Natural killer cell (primary cell): ENCODE measurements at regions not wholly inside any gene's neighbourhood (a gene's known extent, or its start where the extent isn't known, plus 50 kb on each side); places are given as distances from the start of the nearest gene placed in this dataset.

Experiments
- ATAC-seq, 3 donors: fragments of 150-1000 bp in 2 of 3; fragments of 200-7000 bp in 1 of 3; cut with Tn5 transposase; 1 replicate in 1 of 3; 2 replicates in 2 of 3; pipeline ENCODE4 v1.10.0; 2021; ENCODE audit warnings: mild to moderate bottlenecking in 2 of 3, moderate library complexity in 2 of 3
- DNase-seq, 2 donors: peaks; one replicate each; pipeline versions ENCODE4 v3.0.0 to v3.0.0-alpha.2; 2013 to 2021; ENCODE audit warnings: mixed read lengths in 1 of 2
- H3K27ac ChIP-seq: one replicate; pipeline ENCODE4 v1.5.1; 2013; ENCODE audit warnings: mild to moderate bottlenecking, low read length
- H3K27me3 ChIP-seq: one replicate; pipeline ENCODE4 v1.6.1; 2013; ENCODE audit warnings: low read length; ENCODE audit not compliant: control insufficient read depth, insufficient read depth
- H3K36me3 ChIP-seq: one replicate; pipeline ENCODE4 v1.6.1; 2013; ENCODE audit warnings: low read length; ENCODE audit not compliant: control insufficient read depth, insufficient read depth
- H3K4me1 ChIP-seq: one replicate; pipeline ENCODE4 v1.6.1; 2013; ENCODE audit warnings: low read length; ENCODE audit not compliant: control insufficient read depth, insufficient read depth
- H3K4me3 ChIP-seq: one replicate; pipeline ENCODE4 v1.5.1; 2013; ENCODE audit warnings: low read length
- H3K9me3 ChIP-seq: one replicate; pipeline ENCODE4 v1.6.1; 2013; ENCODE audit warnings: low read length; ENCODE audit not compliant: control insufficient read depth, insufficient read depth
- H3K27ac Mint-ChIP-seq, 2 donors: one replicate each; pipeline ENCODE4 v1.8.0; 2022; ENCODE audit warnings: mild to moderate bottlenecking in 2 of 2, mixed read lengths in 2 of 2, moderate library complexity in 1 of 2
- H3K27me3 Mint-ChIP-seq, 2 donors: one replicate each; pipeline ENCODE4 v1.8.0; 2022; ENCODE audit warnings: low read depth in 2 of 2, mixed read lengths in 2 of 2
- H3K36me3 Mint-ChIP-seq: one replicate; pipeline ENCODE4 v1.8.0; 2022; ENCODE audit warnings: mixed read lengths
- H3K4me1 Mint-ChIP-seq, 2 donors: one replicate each; pipeline ENCODE4 v1.8.0; 2022; ENCODE audit warnings: mixed read lengths in 2 of 2
- H3K4me3 Mint-ChIP-seq: one replicate; pipeline ENCODE4 v1.8.0; 2022; ENCODE audit warnings: mild to moderate bottlenecking, moderate library complexity, mixed read lengths
- H3K9me3 Mint-ChIP-seq, 2 donors: one replicate each; pipeline ENCODE4 v1.8.0; 2022; ENCODE audit warnings: mixed read lengths in 2 of 2
- CTCF ChIP-seq: fragments of 200-600 bp; IDR thresholded peaks from one replicate; pipeline ENCODE4 v1.8.0; 2022; ENCODE audit warnings: antibody characterized with exemption
- WGBS: methylation state at CpG from one replicate; pipeline ENCODE4 v1.1.7; 2013; ENCODE audit warnings: missing lambda C conversion rate; ENCODE audit not compliant: insufficient coverage; 5-methylcytosine and 5-hydroxymethylcytosine counted together
- intact Hi-C: fragments of 100-400 bp; cut with micrococcal nuclease; formaldehyde crosslinking; loops from one replicate; pipeline ENCODE4 v1.14.2; 2022

DNA sequence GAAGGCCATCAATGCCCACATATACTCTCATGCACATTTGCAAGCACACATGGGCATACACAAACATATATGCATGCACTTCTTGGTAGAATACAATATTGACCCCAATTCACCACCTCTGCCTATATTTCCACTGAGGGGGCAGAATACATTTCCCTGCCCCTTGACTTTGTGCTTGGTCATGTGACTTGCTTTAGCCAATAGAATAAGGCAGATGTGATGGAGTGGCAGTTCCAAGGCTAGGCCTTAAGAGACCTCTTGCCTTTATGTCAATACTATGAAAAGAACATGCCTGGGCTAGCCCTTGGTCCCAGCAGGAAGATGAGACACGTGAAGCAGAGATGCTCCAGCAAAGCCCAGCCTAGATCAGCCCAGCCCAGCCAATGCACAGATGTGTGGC, 66.0 kb upstream of the GRIK3 start:
- no peak overlapping the region for H3K4me3 Mint-ChIP-seq
- H3K9me3 ChIP-seq, result no peaks in the 10 kb centered on the region
- H3K36me3 Mint-ChIP-seq, result no peaks in the 10 kb centered on the region
- H3K27ac ChIP-seq, result no peak overlapping the region
- intact Hi-C loops, result no loop called here
- H3K36me3 ChIP-seq, result no peaks in the 10 kb centered on the region
- no peaks in the 10 kb centered on the region for H3K9me3 Mint-ChIP-seq
- 38% methylated on average over 1 of the region's 1 CpG for WGBS
- H3K4me1 ChIP-seq, result no peaks in the 10 kb centered on the region
- peaks cover 6 to 17% of the 10 kb centered on the region in 2 donors for H3K27me3 Mint-ChIP-seq
- no peak overlapping the region for H3K4me3 ChIP-seq
- ATAC-seq, result no peak
- H3K27ac Mint-ChIP-seq, result no peak overlapping the region
- H3K4me1 Mint-ChIP-seq, result no peaks in the 10 kb centered on the region
- TF ChIP-seq CTCF, result no peak
- no peak for DNase-seq
- H3K27me3 ChIP-seq, result no peaks in the 10 kb centered on the region

DNA sequence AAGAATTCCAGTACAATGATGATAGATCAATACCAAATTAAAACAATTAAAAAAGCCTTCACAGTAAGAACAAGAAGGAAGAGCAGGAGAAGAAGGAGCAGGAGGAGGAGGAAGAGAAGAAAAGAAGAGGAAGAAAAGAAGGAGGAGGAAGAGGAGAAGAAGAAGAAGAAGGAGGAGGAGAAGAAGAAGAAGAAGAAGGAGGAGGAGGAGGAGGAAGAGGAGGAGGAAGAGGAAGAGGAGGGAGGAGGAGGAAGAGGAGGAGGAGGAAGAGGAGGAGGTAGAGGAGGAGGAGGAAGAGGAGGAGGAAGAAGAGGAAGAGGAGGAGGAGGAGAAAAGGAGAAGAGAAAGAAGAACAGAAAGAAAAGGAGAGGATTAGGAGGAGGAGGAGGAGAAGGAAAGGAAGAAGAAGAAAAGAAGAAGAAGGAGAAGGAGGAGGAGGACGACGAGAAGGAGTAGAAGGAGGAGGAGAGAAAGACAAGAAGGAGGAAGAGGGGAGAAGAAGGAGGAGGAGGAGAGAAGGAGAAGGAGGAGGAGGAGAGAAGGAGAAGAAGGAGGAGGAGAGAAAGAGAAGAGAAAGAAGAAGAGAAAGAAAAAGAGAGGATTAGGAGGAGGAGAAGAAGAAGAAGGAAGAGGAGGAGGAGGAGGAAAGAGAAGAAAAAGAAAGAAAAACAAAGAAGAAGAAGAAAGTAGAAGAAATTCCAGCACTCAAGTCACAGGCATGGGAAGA, 68.5 kb upstream of the GRIK3 start:
- Mint-ChIP-seq H3K27ac (no peak overlapping the region), H3K9me3 (no peaks in the 10 kb centered on the region), H3K4me1 (no peaks in the 10 kb centered on the region), H3K27me3 (peaks cover 3 to 24% of the 10 kb centered on the region in 2 donors), H3K4me3 (no peak overlapping the region), H3K36me3 (no peaks in the 10 kb centered on the region)
- no peaks in the 10 kb centered on the region for H3K4me1 ChIP-seq
- no peaks in the 10 kb centered on the region for H3K27me3 ChIP-seq
- H3K9me3 ChIP-seq, result no peaks in the 10 kb centered on the region
- WGBS, result 77% methylated on average over 2 of the region's 2 CpGs
- intact Hi-C loops, result no loop called here
- ATAC-seq (no peak), DNase-seq (no peak)
- peak; percentile 13 for TF ChIP-seq CTCF
- no peaks in the 10 kb centered on the region for H3K36me3 ChIP-seq
- no peak overlapping the region for H3K27ac ChIP-seq
- no peak overlapping the region for H3K4me3 ChIP-seq

DNA sequence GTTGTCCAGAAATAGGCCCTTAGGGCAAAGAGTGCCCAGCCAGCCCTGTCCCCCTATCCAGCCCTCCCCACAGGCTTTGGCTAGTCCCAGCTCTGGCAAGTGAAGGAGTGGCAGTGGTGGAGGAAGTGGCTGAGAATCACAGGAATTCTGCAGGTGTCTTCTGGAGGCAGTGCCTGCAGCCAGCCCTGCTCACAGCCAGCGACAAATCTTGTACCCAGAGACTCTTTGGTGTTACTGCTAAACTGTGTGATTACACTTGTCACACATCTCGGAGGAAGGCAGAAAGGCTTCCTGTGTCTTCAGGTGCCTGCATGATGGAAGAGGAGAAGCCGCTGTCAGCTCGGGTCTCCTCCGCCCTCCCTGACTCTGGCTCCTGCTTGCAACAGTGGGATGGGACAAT, 71.6 kb upstream of the GRIK3 start:
- Histone ChIP-seq H3K36me3 (no peaks in the 10 kb centered on the region), H3K27me3 (no peaks in the 10 kb centered on the region), H3K4me3 (no peak overlapping the region), H3K27ac (no peak overlapping the region), H3K9me3 (no peaks in the 10 kb centered on the region), H3K4me1 (no peaks in the 10 kb centered on the region)
- ATAC-seq, result no peak
- Mint-ChIP-seq H3K4me1 (no peaks in the 10 kb centered on the region), H3K27me3 (peaks cover 11 to 24% of the 10 kb centered on the region in 2 donors), H3K27ac (no peak overlapping the region), H3K36me3 (no peaks in the 10 kb centered on the region), H3K4me3 (no peak overlapping the region), H3K9me3 (no peaks in the 10 kb centered on the region)
- 83% methylated on average over 5 of the region's 5 CpGs for WGBS
- no peak for TF ChIP-seq CTCF
- DNase-seq, result no peak
- intact Hi-C loops, result no loop called here
